ENCODE measurements at regions not wholly inside any gene's neighbourhood (a gene's known extent, or its start where the extent isn't known, plus 50 kb on each side); places are given as distances from the start of the nearest gene placed in this dataset.
"Not testable (repeated sequence)": the region's sequence is repeated elsewhere in the genome, so short reads cannot be mapped to it uniquely, and the experiment has no call there.

DNA sequence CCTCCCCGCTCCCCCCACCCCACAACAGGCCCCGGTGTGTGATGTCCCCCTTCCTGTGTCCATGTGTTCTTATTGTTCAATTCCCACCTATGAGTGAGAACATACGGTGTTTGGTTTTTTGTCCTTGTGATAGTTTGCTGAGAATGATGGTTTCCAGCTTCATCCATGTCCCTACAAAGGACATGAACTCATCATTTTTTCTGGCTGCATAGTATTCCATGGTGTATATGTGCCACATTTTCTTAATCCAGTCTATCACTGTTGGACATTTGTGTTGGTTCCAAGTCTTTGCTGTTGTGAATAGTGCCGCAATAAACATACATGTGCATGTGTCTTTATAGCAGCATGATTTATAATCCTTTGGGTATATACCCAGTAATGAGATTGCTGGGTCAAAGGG lies 104.3 kb downstream of the MTPN start:
- DNase-seq = not testable (repeated sequence)

DNA sequence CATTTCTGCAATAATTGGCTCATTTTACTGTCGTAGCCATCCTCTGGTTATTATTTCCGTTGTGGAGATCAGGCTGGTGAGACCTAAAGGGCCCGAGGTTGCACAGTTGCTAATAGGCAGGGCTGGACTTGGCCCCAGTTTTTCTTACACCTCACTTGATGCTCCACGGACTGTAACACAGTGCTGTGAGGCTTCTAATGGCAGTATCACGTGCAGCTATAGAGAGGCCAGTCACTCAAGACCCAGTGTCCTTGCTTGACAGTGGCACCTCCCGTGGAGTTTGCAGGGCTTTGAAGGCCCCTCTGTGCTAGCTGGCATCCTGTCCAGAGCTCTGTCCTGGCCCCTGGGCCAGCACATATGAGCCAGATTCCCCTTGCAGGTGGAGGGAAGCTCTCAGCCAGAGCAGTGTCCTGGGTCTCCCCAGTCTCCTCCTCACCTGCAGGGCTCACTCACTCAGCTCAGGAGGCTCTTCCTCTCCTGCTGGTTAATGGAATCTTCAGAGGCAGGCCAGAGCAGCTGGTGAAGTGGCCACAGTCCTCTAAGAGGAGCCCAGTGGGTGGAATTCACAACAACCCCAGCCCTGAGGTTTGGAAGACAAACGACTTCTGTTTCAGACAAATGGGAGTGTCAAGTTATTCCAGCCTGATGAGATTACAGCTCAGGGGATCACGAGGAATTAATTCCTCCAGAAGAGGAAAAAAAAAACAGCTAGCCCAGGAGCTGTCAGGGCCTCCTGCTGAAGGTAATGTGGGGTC lies 114.2 kb upstream of the FAM180A start:
- no peak for DNase-seq

DNA sequence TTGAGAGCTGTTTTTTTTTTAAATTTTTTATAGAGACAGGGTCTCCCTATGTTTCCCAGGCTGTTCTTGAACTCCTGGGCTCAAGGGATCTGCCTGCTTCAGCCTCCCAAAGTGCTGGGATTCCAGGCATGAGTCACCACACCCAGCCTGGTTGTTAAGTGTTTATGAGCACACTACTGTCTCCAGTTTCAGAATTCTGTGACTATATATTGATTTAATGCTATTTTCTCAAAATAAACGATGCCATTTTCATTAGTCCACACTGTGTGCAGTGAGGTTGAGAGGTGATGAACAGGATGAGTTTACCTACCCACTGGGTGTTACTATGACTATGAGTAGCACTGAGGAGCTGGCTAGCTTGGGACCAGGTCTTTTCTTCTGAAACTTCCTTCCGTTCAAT lies 110.9 kb upstream of the FAM180A start:
- DNase-seq = no peak

DNA sequence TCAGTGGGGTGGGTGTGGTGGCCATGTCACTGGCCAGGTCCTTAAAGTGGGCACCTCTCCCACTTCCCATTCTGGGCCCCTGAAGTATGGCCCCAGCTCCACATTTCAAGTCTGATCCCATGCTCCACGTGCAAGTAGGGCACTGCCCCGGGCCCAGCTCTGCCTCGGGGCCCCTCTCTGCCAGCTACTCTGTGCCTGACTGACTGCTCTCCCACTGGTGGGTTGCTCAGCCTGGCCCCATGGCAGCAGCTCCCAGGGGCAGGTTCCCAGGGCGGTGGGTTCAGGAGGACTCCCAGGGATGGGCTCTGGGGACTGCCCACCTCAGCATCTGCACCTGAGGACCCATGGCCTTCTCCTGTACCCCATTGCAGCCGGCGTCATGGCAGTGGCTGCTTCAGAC lies 110.2 kb upstream of the FAM180A start:
- DNase-seq = no peak

DNA sequence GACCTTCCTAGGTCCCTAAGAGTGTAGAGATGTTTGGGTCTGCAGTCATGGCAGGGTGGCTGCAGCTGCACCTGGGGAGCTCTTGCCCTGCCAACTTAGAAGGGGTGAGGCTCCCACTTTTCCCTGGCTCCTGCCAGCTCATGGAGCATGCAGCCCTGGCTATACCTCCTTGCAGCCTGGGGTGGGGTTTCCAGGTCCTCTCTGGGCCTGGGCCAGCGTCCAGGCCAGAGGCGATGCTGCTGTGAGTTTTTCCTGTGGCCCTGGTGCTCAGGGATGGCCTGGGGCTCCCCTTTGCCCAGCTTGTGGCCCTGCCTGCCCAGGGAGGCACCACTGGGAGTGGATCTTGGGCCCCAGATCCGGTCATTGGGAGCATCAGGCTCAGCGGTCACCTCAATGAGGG lies 109.8 kb upstream of the FAM180A start:
- DNase-seq = no peak

DNA sequence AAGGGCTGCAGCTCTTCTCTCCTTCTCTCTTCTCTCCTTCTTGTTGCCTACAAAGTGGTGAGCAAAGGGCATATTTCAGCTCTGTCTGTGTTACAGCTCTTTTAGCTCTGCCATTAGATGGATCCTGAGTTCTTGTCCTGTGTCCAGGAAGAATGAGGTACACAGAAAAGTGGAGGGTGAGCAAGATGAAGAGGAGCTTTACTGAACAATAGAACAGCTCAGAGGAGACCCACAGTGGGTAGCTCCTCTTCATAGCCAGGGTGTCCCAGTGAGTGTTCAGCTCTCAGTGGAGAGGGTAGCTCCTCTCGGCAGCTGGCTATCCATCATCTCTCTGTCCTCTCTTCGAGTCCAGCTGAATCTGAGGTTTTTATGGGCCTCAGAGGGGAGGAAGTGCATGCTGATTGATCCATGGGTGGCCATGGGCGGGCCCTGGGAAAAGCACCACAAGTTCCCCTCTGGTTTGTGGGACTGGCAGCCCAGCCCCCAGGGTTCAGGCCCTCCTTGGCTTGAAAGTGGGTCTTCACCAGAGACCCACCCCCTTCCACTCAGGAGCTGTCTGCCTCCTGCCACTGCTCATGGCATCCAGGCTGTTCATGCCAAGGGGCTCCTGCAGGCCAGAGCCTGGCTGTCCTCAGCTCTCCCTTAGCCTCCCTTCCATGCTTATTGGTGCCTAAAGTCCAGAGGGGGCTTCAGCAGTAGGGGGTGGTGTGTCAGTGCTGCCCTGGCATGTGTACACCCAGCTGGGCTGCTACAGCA lies 109.1 kb upstream of the FAM180A start:
- DNase-seq = no peak

DNA sequence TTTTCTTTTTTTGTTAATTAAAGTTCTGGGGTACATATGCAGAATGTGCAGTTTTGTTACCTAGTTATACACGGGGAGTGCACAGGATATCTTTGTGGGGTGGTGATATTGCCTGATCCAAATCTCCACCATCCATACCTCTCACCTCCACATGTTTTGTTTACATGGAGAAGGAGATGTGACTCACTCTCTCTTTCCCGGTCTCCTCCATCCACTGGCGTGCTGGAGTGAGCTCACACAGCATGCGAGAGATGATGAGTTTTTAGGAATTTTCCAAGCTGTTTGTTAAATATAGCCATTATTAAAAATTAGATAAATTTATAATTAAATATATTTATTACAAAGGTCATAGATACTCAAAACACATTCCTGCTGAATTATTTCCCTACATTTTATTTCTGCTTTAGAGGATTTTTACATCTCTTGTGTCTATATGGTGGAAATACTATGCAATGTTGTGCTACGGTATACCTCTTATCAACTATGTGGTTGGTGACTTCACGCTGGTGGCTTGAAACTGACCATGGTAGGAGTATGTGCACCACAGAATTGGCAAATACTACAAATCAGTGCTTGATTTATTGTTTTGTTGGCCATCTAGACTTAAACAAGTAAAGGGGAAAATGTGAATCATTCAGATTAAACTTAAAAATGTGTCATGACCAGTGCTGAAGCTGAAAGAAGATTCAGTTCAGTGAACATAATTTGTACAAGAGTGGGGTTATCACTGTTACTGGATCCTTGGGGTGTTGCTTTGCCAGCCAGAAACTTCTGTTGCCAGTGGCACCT lies 107.9 kb upstream of the FAM180A start:
- DNase-seq = no peak

DNA sequence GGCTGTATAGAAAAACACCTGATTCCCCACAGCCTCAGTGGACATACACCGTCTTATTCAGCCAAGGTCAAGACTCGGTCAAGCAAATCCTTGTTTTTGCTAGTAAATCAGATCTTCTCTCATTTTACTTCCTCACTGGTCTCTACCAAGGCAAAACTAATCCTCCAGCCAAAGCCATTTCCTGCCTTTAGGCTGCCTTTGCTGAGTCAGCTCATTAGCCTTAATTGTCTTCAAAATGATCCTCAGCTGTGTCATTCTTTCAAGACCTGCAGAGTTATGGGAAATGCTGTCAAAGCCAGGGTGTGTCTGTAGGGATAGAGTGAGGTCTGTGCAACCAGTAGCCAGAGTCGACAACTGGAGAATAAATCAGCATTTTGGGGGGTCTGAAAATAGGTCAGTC lies 107.2 kb upstream of the FAM180A start:
- DNase-seq = no peak

DNA sequence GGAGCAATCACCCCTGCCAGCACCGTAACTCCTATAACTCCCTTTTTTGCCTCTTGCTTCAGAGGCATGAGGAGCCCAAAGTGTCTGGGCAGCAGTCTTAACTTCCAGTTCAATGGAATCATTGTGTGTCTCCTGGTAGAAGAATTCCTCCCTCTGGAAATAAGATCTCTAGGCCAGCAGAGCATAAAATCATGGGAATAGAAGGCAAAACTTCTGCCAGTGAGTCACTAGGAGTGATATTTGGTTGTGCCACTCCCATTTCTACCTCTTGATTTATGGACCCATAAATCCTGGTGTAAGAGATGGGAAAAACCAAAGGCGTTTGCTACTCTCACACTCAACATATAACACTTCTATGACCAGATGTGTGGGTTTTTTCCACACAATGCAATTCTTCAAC lies 104.9 kb upstream of the FAM180A start:
- no peak for DNase-seq

DNA sequence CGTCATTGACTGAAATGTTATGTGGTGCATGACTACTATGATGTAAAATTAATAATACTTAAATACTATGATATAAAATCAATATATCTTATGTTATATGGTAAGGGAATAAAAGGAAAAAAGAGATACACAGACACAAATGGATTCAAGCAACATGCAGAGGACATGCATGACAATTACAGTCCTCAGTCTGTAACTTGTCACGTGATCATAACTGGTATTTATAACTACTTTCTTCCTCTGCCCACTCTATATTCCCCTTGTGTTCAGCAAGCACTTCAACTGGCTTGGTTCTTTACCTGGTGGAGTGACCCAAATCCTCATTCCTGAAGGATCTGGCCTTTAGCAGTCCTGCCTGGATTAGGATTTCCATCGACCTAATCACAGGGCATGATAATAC lies 104.4 kb upstream of the FAM180A start:
- DNase-seq = no peak

DNA sequence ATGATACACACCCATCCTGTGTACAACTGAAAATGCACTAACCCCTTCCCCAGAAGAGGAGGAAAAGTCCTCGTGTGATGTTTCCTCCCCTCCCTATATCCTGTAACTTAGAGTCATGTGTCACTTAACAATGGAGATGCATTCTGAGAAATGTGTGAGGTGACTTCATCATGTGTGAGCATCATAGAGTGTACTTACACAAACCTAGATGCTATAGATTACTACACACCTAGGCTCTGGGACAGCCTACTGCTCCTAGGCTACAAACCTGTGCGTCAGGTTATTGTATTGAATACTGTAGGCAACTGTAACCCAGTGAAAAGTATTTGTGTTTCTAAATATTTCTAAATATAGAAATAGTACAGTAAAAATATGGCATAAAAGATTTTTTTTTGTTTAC lies 98.6 kb upstream of the FAM180A start:
- no peak for DNase-seq

DNA sequence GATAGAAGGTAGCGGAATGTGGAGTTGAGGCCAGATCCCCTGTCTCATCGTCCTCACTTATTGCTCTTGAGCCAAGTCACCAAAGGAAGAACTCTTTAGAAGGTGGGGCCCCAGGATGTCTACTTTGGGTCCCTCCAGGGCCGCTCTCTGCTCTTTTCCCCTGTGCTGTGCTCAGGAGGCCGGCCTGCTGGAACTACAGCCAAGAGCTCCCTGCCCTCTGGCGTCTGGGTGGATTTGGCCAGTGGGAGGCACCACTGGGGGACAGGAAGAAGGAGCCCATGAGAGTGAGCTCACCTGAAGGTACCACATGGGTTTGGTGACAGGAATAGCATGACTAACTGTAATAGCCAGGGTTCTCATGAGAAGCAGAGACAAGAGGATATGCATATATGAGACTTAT lies 97.7 kb upstream of the FAM180A start:
- no peak for DNase-seq

DNA sequence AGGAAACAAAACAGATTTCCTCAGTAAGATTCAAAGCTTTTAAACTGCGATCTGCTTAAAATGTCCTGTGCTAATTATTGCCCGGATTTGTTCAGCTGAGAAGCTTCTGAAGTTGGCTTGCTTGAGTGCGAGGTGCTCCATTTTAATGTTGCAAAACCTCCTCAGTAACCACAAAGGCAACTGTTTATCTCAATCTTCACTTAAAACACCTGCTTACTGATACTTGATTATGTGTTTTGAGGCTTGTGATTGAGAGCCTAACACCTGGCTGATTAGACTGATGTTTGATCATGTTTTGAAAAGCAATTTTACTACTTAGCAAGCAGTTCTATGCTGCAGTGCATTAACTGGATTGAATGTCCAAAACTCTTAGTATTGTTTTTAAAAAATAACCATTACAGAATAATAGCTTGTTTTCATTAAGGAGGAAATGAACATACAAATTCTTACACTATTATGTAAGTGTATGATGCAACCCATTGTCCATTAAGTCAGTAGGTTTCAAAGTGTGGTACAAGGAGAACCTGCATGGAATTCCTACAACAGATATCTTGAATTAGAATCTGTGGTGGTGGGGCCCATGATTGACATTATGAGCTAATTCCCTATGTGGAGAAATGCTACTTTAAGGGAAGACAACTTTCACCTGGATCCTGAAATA lies 96.9 kb upstream of the FAM180A start:
- no peak for DNase-seq

DNA sequence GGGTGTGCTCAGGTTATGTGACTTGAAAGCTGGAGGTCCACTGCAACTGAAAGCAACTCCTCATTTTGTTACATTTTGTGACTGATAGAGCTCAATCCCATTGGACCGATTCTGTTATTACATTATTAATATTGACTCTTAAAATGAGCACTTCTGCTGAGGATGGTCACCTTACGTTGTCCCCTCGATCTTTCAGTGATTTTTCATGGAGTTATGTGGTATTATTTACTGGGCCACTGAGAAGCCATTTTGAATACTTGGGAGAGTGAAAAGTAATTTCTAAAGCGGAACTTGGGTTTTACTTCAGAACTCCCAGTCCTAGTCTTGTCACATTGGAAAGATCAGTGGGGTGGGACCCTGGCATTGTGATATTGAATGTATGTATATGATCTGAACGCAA lies 96.3 kb upstream of the FAM180A start:
- DNase-seq = no peak

DNA sequence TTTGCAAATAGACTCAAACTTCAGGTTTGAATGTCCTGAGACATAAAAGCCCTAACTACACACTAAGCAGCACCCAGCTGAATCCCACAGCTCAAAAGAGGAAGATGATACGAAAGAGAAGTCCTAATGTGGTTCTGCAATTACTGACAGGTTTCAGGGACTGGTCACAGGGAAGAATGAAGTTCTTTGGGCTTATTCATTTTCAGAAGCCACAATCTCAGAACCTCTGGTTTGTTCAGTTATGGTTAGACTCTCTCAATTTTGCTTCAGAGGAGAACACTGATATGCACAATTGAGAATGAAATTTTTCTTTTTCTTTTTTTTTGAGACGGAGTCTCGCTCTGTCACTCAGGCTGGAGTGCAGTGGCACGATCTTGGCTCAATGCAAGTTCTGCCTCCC lies 94.6 kb upstream of the FAM180A start:
- no peak for DNase-seq

DNA sequence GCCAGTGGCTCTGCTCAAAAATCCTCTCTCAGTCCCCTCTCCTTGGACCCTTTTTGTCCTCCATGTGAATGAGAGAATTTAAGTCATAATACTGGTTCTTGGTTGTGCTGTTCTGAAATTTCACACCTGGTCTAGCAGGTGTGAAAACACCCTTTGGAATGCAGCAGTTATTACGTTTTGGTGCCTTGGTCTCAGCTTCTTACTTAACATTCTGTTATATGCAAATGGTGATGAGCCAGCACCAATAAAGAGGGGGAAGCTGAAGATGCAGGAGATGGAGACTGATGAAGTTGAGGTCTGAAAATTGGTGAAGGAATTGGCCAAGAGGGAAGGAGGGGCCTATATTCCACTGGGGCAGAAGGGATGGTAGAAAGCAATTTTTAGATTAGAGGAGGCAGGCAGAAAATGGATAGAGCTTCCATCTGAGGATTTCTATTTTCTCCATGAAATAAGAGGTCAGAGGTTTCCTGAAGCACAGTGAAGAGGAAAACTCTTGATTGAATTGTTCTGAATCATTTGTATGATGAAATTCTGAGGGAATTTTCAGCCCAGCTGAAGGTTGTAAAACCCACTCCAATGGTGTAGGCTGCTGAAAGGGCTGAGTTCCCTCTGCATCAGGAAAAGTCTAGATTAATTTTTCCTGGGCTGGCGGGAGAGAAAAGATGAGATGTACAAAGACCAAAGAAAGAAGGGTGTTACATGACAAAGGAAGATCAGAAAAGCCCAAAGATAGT lies 94.0 kb upstream of the FAM180A start:
- no peak for DNase-seq

DNA sequence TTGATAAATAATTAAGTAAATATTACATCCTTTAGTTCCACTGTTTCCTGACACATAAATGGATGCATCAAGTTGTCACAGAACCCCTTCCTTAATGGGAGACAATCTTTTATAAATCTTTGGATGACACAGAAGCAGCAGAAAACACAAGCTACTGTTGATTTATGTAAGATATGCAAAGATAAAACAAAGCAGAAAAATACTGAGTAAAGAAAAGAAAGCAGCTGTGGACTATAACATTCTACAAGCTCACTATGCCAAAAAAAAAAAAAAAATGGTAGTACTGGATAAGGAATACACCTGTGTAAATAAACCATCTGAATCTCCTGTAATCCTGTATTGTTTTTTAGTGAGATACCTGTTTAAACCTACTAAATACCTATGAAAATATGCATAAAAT lies 92.0 kb upstream of the FAM180A start:
- no peak for DNase-seq

DNA sequence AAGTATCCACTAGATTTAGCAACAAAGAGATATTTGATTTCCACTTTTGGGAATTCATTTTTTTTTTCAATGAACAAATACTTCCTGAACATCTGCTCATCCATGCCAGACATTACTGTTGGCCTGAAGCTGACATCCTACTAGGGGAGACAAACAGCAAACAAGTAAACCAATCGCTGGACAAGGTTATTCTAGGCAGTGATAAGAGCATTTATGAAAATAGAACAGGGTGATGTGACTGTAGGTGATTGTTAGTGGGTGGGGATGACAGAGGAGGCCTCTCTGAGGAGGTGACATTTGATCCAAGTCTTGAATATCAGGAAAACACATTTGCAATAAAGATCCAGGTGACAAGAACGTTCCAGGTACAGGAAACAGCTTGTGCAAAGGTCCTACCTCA lies 89.1 kb upstream of the FAM180A start:
- DNase-seq = no peak

DNA sequence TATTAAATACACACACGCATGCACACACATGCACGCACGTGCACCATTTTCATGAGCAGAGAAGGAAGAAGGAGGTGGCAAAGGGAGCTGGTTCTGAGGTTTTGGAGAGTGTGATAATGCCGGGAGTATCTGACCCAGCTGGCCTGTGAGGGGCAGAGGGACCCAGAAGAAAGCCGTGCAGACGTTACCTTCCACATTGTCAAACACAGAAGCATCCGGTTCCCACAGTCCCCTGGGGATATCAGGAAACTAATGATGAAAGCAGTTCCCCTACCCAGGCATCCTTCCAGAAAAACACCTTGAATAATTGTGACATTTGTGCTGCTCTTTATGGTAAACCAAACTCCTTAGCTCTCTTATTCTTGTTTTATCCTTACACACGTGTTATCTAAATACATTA lies 85.7 kb upstream of the FAM180A start:
- DNase-seq = no peak

DNA sequence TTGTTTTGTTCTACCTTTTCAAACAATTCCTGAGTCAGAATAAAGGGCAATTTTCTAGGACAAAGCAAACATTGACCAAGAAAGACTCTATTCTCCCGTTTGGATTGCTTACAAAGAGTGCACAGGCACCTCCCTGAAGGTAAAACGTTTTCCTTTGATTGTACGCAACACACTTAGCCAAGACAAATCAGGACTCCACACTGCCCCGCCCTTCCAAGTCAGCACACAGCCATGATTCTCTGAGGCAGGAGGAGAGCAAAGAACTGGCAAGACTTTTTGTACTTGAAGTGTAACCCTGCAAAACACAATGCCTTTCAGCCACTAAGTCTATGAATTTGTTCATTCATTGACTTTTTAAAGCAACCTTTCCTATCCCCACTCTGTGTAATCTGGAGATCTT lies 85.0 kb upstream of the FAM180A start:
- DNase-seq = no peak

DNA sequence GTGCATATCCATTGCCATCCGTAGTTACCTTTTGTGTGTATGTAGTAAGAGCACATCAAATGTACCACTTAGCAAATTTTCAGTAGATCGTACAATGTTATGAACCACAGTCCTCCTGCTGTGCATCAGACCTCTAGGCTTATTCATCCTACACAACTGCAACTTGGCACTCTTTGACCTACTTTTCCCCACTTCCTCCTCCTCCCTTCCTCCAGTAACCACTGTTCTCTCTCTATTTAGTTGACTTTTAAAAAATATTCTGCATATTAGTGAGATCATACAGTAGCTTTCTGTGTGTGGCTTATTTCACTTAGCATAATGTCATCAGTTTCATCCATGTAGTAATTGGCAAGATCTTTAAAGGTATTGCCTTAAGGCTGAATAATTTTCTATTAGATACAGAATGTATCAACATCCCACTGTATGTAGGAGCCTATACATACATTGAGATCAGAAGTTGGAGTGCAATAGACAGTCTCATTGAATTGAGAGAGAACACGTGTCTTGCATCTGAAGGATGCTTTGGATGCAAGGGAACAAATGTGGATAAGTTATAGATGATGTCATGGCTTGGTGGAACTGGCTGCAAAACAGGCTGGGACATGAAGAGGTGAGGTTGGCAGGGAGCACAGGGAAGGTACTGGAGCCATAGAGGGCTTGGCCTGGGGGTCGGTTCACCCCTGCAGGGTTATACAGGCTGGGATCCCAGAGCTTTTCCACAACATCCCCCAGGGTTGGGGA lies 83.0 kb upstream of the FAM180A start:
- no peak for DNase-seq

DNA sequence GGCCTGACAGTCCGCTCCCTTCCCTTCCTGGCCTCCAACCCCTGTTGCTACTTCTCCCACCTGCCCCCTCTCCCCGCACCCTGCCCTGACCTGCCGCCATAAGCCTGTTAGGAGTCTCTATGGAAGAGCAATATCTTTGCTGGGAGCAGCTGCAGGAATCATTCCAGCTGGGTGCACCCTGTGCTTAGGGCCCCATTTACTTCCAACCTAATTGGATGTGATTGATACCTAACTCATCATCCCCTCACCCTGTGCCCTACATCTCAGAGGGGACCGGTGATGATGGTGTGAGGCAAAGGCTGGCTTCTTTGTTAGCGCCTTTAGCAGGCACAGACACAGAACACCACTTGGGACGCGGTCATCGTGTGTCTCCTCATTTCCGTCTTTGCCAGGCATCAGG lies 80.0 kb upstream of the FAM180A start:
- no peak for DNase-seq
